Cerebellar cortex (tissue), 1 donor: ENCODE measurements at regions not wholly inside any gene's neighbourhood (a gene's known extent, or its start where the extent isn't known, plus 50 kb on each side); places are given as distances from the start of the nearest gene placed in this dataset.
"Not testable (repeated sequence)": the region's sequence is repeated elsewhere in the genome, so short reads cannot be mapped to it uniquely, and the experiment has no call there.

Experiments used
- DNase-seq: peaks from one replicate; pipeline ENCODE4 v3.0.0-alpha.2; 2015; ENCODE audit warnings: low spot score

DNA sequence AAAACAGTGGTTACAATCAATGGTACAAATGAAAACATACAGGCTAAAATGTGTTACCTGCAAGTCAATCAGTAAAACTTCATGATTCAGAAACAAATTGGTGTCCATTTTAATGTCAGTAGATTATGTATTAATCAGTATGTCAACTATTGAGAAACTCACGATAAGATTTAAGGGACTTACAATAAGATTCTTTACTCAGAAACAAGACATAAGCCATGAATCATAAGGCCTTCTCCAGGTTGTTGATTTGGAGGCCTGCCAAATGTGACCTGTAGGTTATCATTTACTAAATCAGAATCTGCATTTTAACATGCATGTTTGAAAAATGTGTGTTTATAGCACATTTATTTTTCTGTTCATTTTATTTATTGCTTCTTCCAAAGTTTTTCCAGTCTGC lies 623.1 kb downstream of the CCDC85A start:
- DNase-seq = no peak

DNA sequence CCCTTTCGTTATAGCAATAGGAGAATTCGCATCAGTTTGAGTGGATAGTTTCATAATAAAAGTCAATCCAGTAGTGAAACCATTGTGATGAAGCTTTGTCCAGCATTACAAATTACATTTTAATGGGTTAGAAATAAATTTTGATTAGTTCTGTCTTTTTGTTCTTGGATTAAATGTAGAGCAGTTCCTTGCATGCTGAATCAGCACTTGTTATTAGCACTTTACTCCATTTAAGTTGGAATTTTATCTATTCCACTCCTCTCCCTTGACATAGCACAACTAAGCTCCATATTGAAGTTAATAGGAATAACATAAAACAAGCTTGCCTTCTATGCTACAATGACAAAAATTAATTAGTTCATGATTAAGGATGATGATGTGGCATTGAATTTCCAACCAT lies 624.1 kb downstream of the CCDC85A start:
- no peak for DNase-seq

DNA sequence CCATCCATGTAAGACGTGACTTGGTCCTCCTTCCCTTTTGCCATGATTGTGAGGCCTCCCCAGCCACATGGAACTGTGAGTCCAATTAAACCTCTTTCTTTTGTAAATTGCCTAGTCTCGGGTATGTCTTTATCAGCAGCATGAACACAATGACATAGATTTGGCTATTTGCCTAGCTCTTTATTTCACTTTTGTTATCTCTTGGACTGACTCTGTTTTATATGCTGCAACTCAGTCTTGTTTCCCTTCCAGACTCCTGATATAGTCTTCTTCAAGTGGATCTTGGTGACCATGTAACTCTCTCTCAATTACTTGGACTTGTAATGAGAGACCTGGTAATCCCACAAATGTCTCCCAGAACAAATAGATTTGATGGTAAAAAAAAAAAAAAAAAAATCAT lies 627.6 kb downstream of the CCDC85A start:
- DNase-seq = no peak

GRCh38 chr2:56812432-56812831 lies 628.6 kb downstream of the CCDC85A start:
- no peak for DNase-seq

- DNase-seq = no peak
Measured at GRCh38 chr2:56813490-56813889, 629.7 kb downstream of the CCDC85A start.

- DNase-seq = no peak
Measured at GRCh38 chr2:56816666-56817065, 632.9 kb downstream of the CCDC85A start.

DNA sequence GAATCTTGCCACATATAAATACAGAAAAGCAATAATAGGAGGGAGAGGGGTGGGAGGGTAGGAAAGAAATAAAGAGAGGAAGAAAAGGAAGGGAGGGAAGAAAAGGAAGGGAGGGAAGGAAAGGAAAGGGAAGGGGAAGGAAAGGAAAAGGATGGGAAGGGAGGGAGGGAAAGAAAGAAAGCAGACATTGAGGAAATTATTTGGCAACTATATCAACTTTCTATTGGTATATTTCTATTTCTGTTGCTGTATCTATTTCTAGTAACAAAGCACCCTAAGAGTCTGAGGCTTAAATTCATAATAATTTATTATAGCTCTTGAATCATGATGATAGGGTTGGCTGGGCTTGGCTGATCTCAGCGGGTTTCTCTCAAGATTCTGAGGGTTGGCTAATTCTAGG lies 648.0 kb downstream of the CCDC85A start:
- no peak for DNase-seq

DNA sequence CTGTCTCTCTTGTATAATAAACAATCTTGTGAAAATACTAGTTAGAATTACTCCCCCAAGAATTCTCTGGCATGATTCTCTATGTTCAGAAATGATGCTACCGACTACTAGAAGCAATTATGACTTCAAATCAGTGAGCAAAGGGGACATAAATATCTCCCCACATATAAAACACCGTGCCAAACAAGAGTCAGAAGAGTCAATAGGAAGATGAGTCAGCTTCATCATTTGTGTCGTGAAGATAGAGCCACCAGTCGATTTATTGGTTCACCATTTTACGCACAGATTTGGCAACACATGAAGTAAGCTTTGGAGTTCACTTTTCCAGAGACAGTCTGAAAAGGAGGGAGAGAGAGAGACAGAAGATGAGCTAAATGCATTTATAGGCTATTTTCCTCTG lies 650.9 kb downstream of the CCDC85A start:
- DNase-seq = no peak

- DNase-seq = not testable (repeated sequence)
Measured at GRCh38 chr2:56840009-56840408, 656.2 kb downstream of the CCDC85A start.

- no peak for DNase-seq
Measured at GRCh38 chr2:56860991-56861390, 677.2 kb downstream of the CCDC85A start.

DNA sequence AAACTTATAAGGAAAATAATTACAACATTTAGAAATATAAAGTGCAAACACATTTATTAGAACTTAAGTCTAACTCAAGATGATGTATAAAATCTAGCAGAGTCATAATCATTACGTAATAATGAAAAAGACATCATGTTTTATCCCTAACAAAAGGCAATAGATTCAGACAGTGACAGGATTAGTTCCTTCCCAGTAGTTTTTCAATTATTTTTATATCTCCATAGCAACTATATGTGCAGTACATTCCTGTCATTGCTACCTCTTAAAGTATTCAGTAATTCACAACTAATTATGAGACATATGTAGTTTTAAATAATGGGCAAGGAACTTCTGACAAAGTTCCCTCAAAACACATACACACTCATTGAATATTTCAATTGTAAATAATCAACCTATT lies 687.9 kb downstream of the CCDC85A start:
- DNase-seq = no peak

DNA sequence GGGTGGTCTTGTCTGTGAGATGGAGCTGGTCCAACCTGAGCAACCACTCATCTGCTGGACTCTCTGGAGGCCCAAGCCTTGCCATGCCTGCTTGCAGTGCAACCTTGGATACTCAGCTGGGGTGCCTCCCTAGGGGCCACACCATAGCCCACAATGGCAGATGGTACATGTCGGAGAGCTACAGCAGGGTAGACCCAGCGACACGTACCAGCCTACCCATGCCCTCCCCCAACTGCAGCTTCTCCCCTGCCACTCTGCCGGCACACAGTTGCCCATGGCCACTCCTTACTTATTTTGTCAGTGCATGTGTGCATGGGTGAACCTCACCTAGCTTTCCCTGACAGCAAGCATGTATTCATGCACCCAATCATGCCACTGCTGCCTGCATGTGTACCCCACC lies 690.9 kb downstream of the CCDC85A start:
- no peak for DNase-seq

DNA sequence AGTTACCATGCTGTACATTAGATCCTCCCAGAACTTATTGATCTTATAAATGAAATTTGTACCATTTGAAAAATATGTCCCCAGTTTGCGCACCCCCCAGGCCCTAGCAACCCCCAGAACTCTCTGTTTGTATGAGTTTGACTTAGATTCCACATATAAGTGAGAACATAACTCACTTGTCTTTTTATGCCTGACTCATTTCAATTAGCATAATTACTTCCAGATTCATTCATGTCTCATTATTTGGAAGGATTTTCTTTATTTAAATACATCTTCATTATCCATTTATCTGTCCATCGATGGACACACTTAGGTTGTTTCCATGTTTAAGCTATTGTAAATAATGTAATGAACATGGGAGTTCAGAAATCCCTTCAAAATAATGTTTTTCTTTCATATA lies 705.9 kb downstream of the CCDC85A start:
- DNase-seq = no peak

- no peak for DNase-seq
Measured at GRCh38 chr2:56892382-56892781, 708.6 kb downstream of the CCDC85A start.

DNA sequence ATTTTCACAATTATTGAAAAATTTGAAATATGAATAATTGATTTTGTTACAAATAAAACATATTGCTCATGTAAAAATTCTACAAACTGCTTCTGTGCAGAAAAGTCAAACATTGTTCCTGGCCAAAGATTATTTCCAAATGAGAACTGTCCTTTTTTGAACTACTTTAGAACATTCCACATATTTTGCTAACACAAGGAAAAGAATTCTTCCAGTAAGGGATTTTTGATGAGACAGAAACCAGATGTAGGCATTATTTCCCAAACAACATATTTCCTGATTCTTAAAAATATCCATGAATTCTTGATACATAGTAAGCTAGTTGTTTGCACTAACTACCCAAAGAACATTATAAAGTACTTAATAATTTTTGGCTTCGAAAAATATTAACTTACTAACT lies 715.2 kb downstream of the CCDC85A start:
- no peak for DNase-seq

DNA sequence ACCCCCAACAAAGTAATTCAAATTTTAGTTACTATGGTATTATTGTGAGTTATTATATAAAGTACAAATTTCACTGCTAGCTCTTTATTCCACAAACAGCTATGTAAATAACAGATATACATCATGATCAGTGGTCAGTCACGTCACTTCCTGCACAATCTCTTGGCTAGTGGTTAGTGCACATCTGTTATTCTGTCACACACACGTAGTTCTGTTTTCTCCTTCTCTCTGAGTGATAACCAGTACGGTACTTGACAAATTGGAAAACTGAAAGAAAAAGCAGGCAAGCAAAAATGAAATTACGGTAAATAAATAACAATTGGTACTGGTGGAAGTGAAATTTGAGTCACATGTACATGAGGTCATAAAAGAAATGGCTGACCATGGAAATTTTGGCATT lies 728.7 kb downstream of the CCDC85A start:
- DNase-seq = no peak

DNA sequence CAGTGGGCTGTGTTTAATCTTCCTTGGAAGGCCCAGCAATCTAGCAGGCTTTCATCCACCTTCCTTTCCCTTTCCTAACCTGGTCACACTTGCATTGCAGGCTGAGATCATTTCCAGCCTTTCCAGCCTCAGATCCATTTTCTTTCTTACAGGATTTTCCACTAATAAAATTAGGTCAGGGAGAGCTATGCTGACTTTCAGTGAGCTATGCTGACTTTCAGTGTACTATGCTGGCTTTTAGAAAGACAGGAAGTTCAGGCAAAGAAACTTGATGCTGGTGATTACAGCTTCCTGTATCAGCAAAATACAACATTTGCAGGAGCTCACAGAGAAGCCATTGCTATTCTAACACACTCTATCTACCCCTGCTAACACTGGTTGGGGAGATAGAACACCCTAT lies 735.0 kb downstream of the CCDC85A start:
- DNase-seq = no peak

DNA sequence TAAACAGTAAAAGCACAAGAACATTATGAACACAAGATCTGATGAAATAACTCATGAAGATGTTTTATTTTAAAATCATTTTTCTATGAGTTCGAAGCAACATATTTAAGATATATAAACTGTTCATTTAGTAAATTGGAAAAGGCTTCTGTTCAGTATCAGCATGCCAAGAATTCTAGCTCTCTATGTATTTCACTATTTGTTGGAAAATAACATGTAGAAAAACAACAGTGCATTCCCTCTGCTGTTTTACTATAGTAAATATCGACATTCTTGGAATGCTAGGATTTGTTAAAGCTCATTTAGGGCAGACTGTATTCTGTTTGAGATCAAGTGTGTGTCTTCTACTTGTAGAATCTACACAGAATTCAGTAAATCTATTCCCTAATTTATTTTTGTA lies 750.2 kb downstream of the CCDC85A start:
- DNase-seq = no peak

- no peak for DNase-seq
Measured at GRCh38 chr2:56934866-56935265, 751.1 kb downstream of the CCDC85A start.

DNA sequence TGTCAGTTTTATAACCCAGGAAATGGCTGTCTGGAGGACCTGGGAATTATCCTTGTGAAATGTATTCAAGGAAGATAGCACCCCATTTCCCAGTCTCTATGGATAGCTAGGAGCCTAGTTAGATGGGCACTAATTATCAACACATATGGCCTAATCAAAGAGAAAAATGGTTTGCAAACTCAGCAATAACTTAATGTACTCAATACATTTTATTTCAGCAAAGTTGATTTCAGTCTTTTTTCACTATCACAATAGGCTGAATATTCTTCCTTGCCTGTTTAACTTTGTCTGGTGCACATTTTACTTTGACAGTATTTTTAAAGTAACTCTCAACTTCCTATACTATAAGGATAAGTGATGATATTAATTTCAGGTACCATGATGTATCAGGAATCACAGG lies 756.3 kb downstream of the CCDC85A start:
- no peak for DNase-seq

DNA sequence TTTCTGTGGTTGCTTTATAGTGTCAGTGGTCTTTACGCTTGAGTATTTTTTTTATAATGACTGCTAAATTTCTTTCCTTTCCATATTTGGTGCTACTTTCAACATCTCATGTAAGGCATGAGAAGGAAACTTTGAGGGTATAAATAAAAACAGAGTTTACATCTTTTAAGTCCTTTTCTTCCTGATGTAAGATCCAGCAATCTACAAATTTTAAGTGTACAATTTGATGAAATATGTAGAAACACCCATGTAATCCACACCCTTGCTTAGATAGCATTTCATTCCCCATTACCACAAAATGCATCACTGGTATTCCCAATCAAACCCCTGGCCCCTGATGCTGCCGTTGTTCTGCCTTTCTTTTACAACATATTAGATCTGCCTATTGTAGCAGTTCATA lies 769.1 kb downstream of the CCDC85A start:
- no peak for DNase-seq

DNA sequence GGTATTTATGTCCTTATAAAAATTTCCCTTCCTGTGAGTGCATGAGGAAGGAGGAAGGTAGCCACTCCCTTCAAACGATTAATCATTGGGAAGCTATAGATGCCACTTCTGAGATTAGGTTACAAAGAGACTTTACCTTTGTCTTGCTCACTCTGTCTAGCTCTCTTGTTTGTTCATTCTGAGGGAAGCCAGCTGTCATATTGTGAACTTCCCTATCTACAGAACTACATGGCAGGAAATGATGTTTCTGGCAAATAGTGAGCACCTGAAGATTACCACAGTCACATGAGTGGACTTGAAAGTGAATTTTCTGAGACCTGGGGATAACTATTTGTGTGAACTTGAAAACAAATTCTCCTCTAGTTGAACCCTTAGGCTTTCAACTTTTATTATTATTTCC lies 776.8 kb downstream of the CCDC85A start:
- DNase-seq = no peak

GRCh38 chr2:56962673-56963072 lies 778.9 kb downstream of the CCDC85A start:
- no peak for DNase-seq

GRCh38 chr2:56969513-56969912 lies 785.7 kb downstream of the CCDC85A start:
- no peak for DNase-seq

GRCh38 chr2:56971383-56971974 lies 787.7 kb downstream of the CCDC85A start:
- no peak for DNase-seq
